AG04449 (cell line): ENCODE measurements at regions not wholly inside any gene's neighbourhood (a gene's known extent, or its start where the extent isn't known, plus 50 kb on each side); places are given as distances from the start of the nearest gene placed in this dataset.

ENCODE experiments used
- CTCF ChIA-PET: fragments of 350-600 bp; formaldehyde crosslinking; extraction: SDS; loops from one replicate; lab custom pipeline; 2021; ENCODE audit warnings: antibody characterized with exemption; lab: Yijun Ruan, JAX
- POLR2A ChIA-PET: fragments of 400-600, 350-600 bp; formaldehyde crosslinking; extraction: SDS; loops from one replicate; lab custom pipeline; 2020; ENCODE audit warnings: antibody characterized with exemption, inconsistent platforms; lab: Yijun Ruan, JAX
- DNase-seq: peaks from one replicate; pipeline ENCODE4 v3.0.0-alpha.2; 2010; ENCODE audit warnings: low read depth, low spot score
- H3K4me3 ChIP-seq: 2 replicates; pipeline ENCODE4 v1.5.1; 2011; ENCODE audit warnings: low read depth, mild to moderate bottlenecking, control low read depth, low read length
- CTCF ChIP-seq: IDR thresholded peaks from one replicate; pipeline ENCODE4 v1.5.1; 2011; ENCODE audit warnings: mild to moderate bottlenecking, moderate library complexity, low read length, control low read depth, inconsistent platforms; ENCODE audit not compliant: insufficient read depth; ENCODE audit errors: missing control alignments

- POLR2A ChIA-PET: no interaction called here
- no peak overlapping the region for H3K4me3 ChIP-seq
- TF ChIP-seq CTCF: no peak
- DNase-seq: no peak
- CTCF ChIA-PET: no interaction called here
These were observed 93.2 kb downstream of the AKR1D1 start for GRCh38 chr7:138169441-138169851.

- ChIA-PET POLR2A (no interaction called here), CTCF (no interaction called here)
- H3K4me3 ChIP-seq: no peak overlapping the region
- TF ChIP-seq CTCF: no peak
- DNase-seq: no peak
These were observed 94.0 kb downstream of the AKR1D1 start for GRCh38 chr7:138170298-138170697.

GRCh38 chr7:138170959-138171703 lies 94.9 kb downstream of the AKR1D1 start:
- no peak for TF ChIP-seq CTCF
- H3K4me3 ChIP-seq: no peak overlapping the region
- POLR2A ChIA-PET: no interaction called here
- CTCF ChIA-PET: interaction anchor here (1.4 to 2.0 kb wide), 2 partner anchors 10 to 568 kb away, joined by 3 to 6 read pairs; no protein-coding TSS in a partner anchor
- DNase-seq: no peak

GRCh38 chr7:138173548-138173947 lies 97.3 kb downstream of the AKR1D1 start:
- ChIA-PET POLR2A (no interaction called here), CTCF (no interaction called here)
- H3K4me3 ChIP-seq: no peak overlapping the region
- TF ChIP-seq CTCF: no peak
- DNase-seq: no peak

GRCh38 chr7:138176060-138176459 lies 99.8 kb downstream of the AKR1D1 start:
- no peak for TF ChIP-seq CTCF
- CTCF ChIA-PET: no interaction called here

GRCh38 chr7:138184191-138184590 lies 107.9 kb downstream of the AKR1D1 start:
- ChIA-PET CTCF (no interaction called here), POLR2A (no interaction called here)

More at GRCh38 chr7:138176060-138176459, 99.8 kb downstream of the AKR1D1 start:
- no peak for DNase-seq
- POLR2A ChIA-PET: no interaction called here
- no peak overlapping the region for H3K4me3 ChIP-seq

More at GRCh38 chr7:138184191-138184590, 107.9 kb downstream of the AKR1D1 start:
- TF ChIP-seq CTCF: no peak
- DNase-seq: no peak
- no peak overlapping the region for H3K4me3 ChIP-seq
